IPS-NIHi11 (cell line): ENCODE measurements at regions not wholly inside any gene's neighbourhood (a gene's known extent, or its start where the extent isn't known, plus 50 kb on each side); places are given as distances from the start of the nearest gene placed in this dataset.
"Not testable (repeated sequence)": the region's sequence is repeated elsewhere in the genome, so short reads cannot be mapped to it uniquely, and the experiment has no call there.

Experiments used
- DNase-seq: peaks from one replicate; pipeline ENCODE4 v3.0.0; 2012; ENCODE audit warnings: mixed read lengths, low spot score

GRCh38 chr2:39487398-39488250 is 50.5 kb upstream of the MAP4K3 start:
- DNase-seq, result no peak

GRCh38 chr2:39488450-39488849 is 51.4 kb upstream of the MAP4K3 start:
- no peak for DNase-seq

- no peak for DNase-seq
These were observed 53.5 kb upstream of the MAP4K3 start for GRCh38 chr2:39490586-39490985.

GRCh38 chr2:39491653-39492052 is 54.6 kb upstream of the MAP4K3 start:
- no peak for DNase-seq

GRCh38 chr2:39492095-39492590 is 55.1 kb upstream of the MAP4K3 start:
- no peak for DNase-seq

- DNase-seq, result no peak
These were observed 55.6 kb upstream of the MAP4K3 start for GRCh38 chr2:39492716-39493115.

- DNase-seq, result no peak
These were observed 57.7 kb upstream of the MAP4K3 start for GRCh38 chr2:39494784-39495251.

- no peak for DNase-seq
These were observed 60.2 kb upstream of the MAP4K3 start for GRCh38 chr2:39497082-39497801.

GRCh38 chr2:39498176-39498575 is 61.1 kb upstream of the MAP4K3 start:
- DNase-seq, result not testable (repeated sequence)

GRCh38 chr2:39498786-39499185 is 61.7 kb upstream of the MAP4K3 start:
- DNase-seq, result no peak

GRCh38 chr2:39499336-39499735 is 62.3 kb upstream of the MAP4K3 start:
- no peak for DNase-seq

GRCh38 chr2:39501412-39501811 is 64.3 kb upstream of the MAP4K3 start:
- no peak for DNase-seq

- no peak for DNase-seq
These were observed 66.2 kb upstream of the MAP4K3 start for GRCh38 chr2:39503277-39503676.

- DNase-seq, result no peak
These were observed 67.8 kb upstream of the MAP4K3 start for GRCh38 chr2:39504790-39505335.

- no peak for DNase-seq
These were observed 69.1 kb upstream of the MAP4K3 start for GRCh38 chr2:39506215-39506614.

- no peak for DNase-seq
These were observed 71.1 kb upstream of the MAP4K3 start for GRCh38 chr2:39508198-39508597.

- no peak for DNase-seq
These were observed 73.1 kb upstream of the MAP4K3 start for GRCh38 chr2:39510140-39510539.

- no peak for DNase-seq
These were observed 74.1 kb upstream of the MAP4K3 start for GRCh38 chr2:39511219-39511604.

- DNase-seq, result no peak
These were observed 74.7 kb upstream of the MAP4K3 start for GRCh38 chr2:39511605-39512433.

GRCh38 chr2:39512434-39512935 is 75.4 kb upstream of the MAP4K3 start:
- DNase-seq, result no peak

GRCh38 chr2:39512941-39513340 is 75.9 kb upstream of the MAP4K3 start:
- no peak for DNase-seq

- DNase-seq, result peak; percentile 82
These were observed 76.6 kb upstream of the MAP4K3 start for GRCh38 chr2:39513641-39514094.
